H1 (cell line): ENCODE measurements at regions not wholly inside any gene's neighbourhood (a gene's known extent, or its start where the extent isn't known, plus 50 kb on each side); places are given as distances from the start of the nearest gene placed in this dataset.

Source experiments
- CTCF ChIA-PET: fragments of 300-600 bp; sonication (Branson Sonifier 250); formaldehyde crosslinking; loops from one replicate; lab custom pipeline; 2021; ENCODE audit not compliant: partially characterized antibody; lab: Charles Lee
- POLR2A ChIA-PET: fragments of 300-600 bp; sonication (Branson Sonifier 250); formaldehyde crosslinking; loops from one replicate; lab custom pipeline; 2021; ENCODE audit warnings: inconsistent platforms; ENCODE audit not compliant: partially characterized antibody; lab: Charles Lee
- DNase-seq, 2 experiments: peaks; one replicate each; pipeline versions ENCODE4 v3.0.0 to v3.0.0-alpha.2; 2010 to 2022; ENCODE audit warnings: low spot score in 2 of 2, low read depth in 1 of 2, mixed read lengths in 1 of 2
- FAIRE-seq: peaks from 2 replicates; lab custom pipeline; 2011; peaks lifted over from hg19 to GRCh38; lab: Jason Lieb, UNC
- H2AFZ ChIP-seq: 2 replicates; pipeline ENCODE4 v1.8.1; 2012; ENCODE audit warnings: low read length, inconsistent platforms
- H2AK5ac ChIP-seq: 2 replicates; pipeline ENCODE4 v1.6.1; 2013; ENCODE audit warnings: low read depth, low read length
- H2BK120ac ChIP-seq: replicated peaks from 2 replicates; pipeline ENCODE3; 2013; ENCODE audit warnings: low read depth, low read length, inconsistent platforms
- H2BK12ac ChIP-seq: 2 replicates; pipeline ENCODE4 v1.6.1; 2013; ENCODE audit warnings: low read depth, low read length
- H2BK15ac ChIP-seq: 2 replicates; pipeline ENCODE4 v1.6.1; 2013; ENCODE audit warnings: low read length
- H2BK20ac ChIP-seq: 2 replicates; pipeline ENCODE4 v1.6.1; 2013; ENCODE audit warnings: low read length
- H2BK5ac ChIP-seq: 2 replicates; pipeline ENCODE4 v1.6.1; 2013; ENCODE audit warnings: low read depth, low read length
- H3K14ac ChIP-seq: 2 replicates; pipeline ENCODE4 v1.6.1; 2013; ENCODE audit warnings: inconsistent platforms; ENCODE audit not compliant: insufficient read length
- H3K18ac ChIP-seq: 2 replicates; pipeline ENCODE4 v1.6.1; 2013; ENCODE audit warnings: low read length; ENCODE audit errors: extremely low read depth
- H3K23ac ChIP-seq: 2 replicates; pipeline ENCODE4 v1.6.1; 2013; ENCODE audit warnings: inconsistent platforms; ENCODE audit not compliant: insufficient read length
- H3K23me2 ChIP-seq: 2 replicates; pipeline ENCODE4 v1.6.1; 2013; ENCODE audit warnings: low read depth, low read length
- H3K27ac ChIP-seq: 2 replicates; pipeline ENCODE4 v1.6.1; 2011; ENCODE audit warnings: low read depth, low read length, inconsistent platforms
- H3K27me3 ChIP-seq, 4 experiments: replicated peaks in 1 of 4; 1 replicate in 1 of 4; 2 replicates in 3 of 4; pipeline versions ENCODE4 v1.6.1 to v1.8.1; 2011 to 2013; ENCODE audit warnings: low read length in 3 of 4, mild to moderate bottlenecking in 3 of 4, inconsistent platforms in 2 of 4, mixed read lengths in 2 of 4, moderate library complexity in 1 of 4; ENCODE audit not compliant: control insufficient read depth in 3 of 4, insufficient read depth in 3 of 4; ENCODE audit errors: extremely low read depth in 1 of 4
- H3K36me3 ChIP-seq, 4 experiments: 2 replicates each; pipeline versions ENCODE4 v1.6.1 to v1.8.1; 2011 to 2013; ENCODE audit warnings: mild to moderate bottlenecking in 4 of 4, low read length in 3 of 4, moderate library complexity in 2 of 4, control low read depth in 1 of 4, inconsistent platforms in 1 of 4; ENCODE audit not compliant: insufficient read depth in 4 of 4, control insufficient read depth in 2 of 4
- H3K4ac ChIP-seq: replicated peaks from 2 replicates; pipeline ENCODE3; 2013; ENCODE audit warnings: low read length, low read depth, mixed read lengths, inconsistent platforms; ENCODE audit not compliant: insufficient read length
- H3K4me1 ChIP-seq, 4 experiments: replicated peaks in 1 of 4; 1 replicate in 1 of 4; 2 replicates in 3 of 4; pipeline versions ENCODE4 v1.6.1 to v1.8.1; 2011 to 2013; ENCODE audit warnings: low read length in 3 of 4, inconsistent platforms in 2 of 4, mixed read lengths in 1 of 4; ENCODE audit not compliant: insufficient read depth in 4 of 4, control insufficient read depth in 3 of 4
- H3K4me2 ChIP-seq, 2 experiments: 2 replicates each; pipeline versions ENCODE4 v1.6.1 to v1.8.1; 2011 to 2013; ENCODE audit warnings: low read depth in 2 of 2, low read length in 2 of 2, control low read depth in 1 of 2, inconsistent platforms in 1 of 2, mild to moderate bottlenecking in 1 of 2; ENCODE audit not compliant: insufficient read depth in 1 of 2
- H3K4me3 ChIP-seq, 4 experiments: fragments of 200-600, 300-600 bp in 1 of 4; sonication (generic), shearing (Covaris generic), sonication (Bioruptor Twin) in 1 of 4; 2 replicates each; pipeline versions ENCODE4 v1.5.1 to v1.8.1; 2011 to 2016; ENCODE audit warnings: low read length in 4 of 4, low read depth in 3 of 4, control low read depth in 2 of 4, inconsistent platforms in 2 of 4, mild to moderate bottlenecking in 2 of 4, mixed read lengths in 1 of 4, moderate library complexity in 1 of 4; ENCODE audit not compliant: insufficient read depth in 2 of 4; ENCODE audit errors: extremely low read depth in 1 of 4
- H3K56ac ChIP-seq: replicated peaks from 2 replicates; pipeline ENCODE3; 2013; ENCODE audit warnings: low read depth, mild to moderate bottlenecking, mixed read lengths, low read length, inconsistent platforms; ENCODE audit not compliant: insufficient read length
- H3K79me1 ChIP-seq: 2 replicates; pipeline ENCODE4 v1.6.1; 2013; ENCODE audit warnings: low read depth, low read length, control low read depth
- H3K79me2 ChIP-seq, 2 experiments: 2 replicates each; pipeline versions ENCODE4 v1.6.1 to v1.8.1; 2012 to 2013; ENCODE audit warnings: low read length in 2 of 2, mild to moderate bottlenecking in 2 of 2, inconsistent platforms in 1 of 2; ENCODE audit not compliant: insufficient read depth in 2 of 2, control insufficient read depth in 1 of 2
- H3K9ac ChIP-seq, 4 experiments: replicated peaks in 1 of 4; 1 replicate in 1 of 4; 2 replicates in 3 of 4; pipeline versions ENCODE4 v1.6.1 to v1.8.1; 2011 to 2013; ENCODE audit warnings: low read depth in 3 of 4, low read length in 3 of 4, control low read depth in 2 of 4, mild to moderate bottlenecking in 2 of 4, moderate library complexity in 2 of 4, inconsistent platforms in 1 of 4; ENCODE audit errors: extremely low read depth in 1 of 4
- H3K9me3 ChIP-seq, 2 experiments: 2 replicates each; pipeline versions ENCODE4 v1.6.1 to v1.8.1; 2012 to 2013; ENCODE audit warnings: mild to moderate bottlenecking in 2 of 2, moderate library complexity in 2 of 2, control low read depth in 1 of 2, inconsistent platforms in 1 of 2, low read depth in 1 of 2, low read length in 1 of 2, mixed read lengths in 1 of 2; ENCODE audit not compliant: insufficient read depth in 2 of 2
- H4K20me1 ChIP-seq, 2 experiments: replicated peaks in 1 of 2; 2 replicates each; pipeline versions ENCODE3 to v1.8.1; 2011 to 2013; ENCODE audit warnings: inconsistent platforms in 2 of 2, low read length in 2 of 2, mild to moderate bottlenecking in 1 of 2; ENCODE audit not compliant: insufficient read depth in 2 of 2, control insufficient read depth in 1 of 2
- H4K5ac ChIP-seq: 2 replicates; pipeline ENCODE4 v1.6.1; 2013; ENCODE audit warnings: low read length, low read depth, mixed read lengths, inconsistent platforms; ENCODE audit not compliant: insufficient read length
- H4K8ac ChIP-seq: 2 replicates; pipeline ENCODE4 v1.8.0; 2013; ENCODE audit warnings: mild to moderate bottlenecking, moderate library complexity, low read length, inconsistent platforms; ENCODE audit not compliant: insufficient read depth; ENCODE audit errors: extremely low read depth
- H4K91ac ChIP-seq: replicated peaks from 2 replicates; pipeline ENCODE3; 2013; ENCODE audit warnings: low read length, mixed read lengths, inconsistent platforms; ENCODE audit not compliant: insufficient read length
- BCL11A ChIP-seq, 2 experiments: IDR thresholded peaks; one replicate each; pipeline ENCODE4 v1.6.1; 2011; ENCODE audit warnings: low read depth in 2 of 2, low read length in 2 of 2, mild to moderate bottlenecking in 2 of 2
- CBX5 ChIP-seq: fragments of 300-800, 300-1000 bp; sonication (generic); IDR thresholded peaks from 2 replicates; pipeline ENCODE4 v1.7.1; 2016; ENCODE audit warnings: antibody characterized with exemption, low read length, low read depth
- CBX8 ChIP-seq: fragments of 300-800, 300-1000 bp; sonication (generic); IDR thresholded peaks from 2 replicates; pipeline ENCODE4 v1.7.1; 2016; ENCODE audit warnings: low read depth, low read length, borderline replicate concordance
- CEBPB ChIP-seq: IDR thresholded peaks from 2 replicates; pipeline ENCODE4 v1.6.1; 2012; ENCODE audit warnings: low read depth, low read length
- E2F6 ChIP-seq: IDR thresholded peaks from 2 replicates; pipeline ENCODE4 v1.6.1; 2012; ENCODE audit warnings: inconsistent platforms
- EP300 ChIP-seq, 2 experiments: IDR thresholded peaks; 1 replicate in 1 of 2; 2 replicates in 1 of 2; pipeline ENCODE4 v1.6.1; 2011 to 2012; ENCODE audit warnings: low read depth in 2 of 2, low read length in 2 of 2, mild to moderate bottlenecking in 2 of 2, borderline replicate concordance in 1 of 2, inconsistent platforms in 1 of 2, moderate library complexity in 1 of 2
- JUND ChIP-seq: IDR thresholded peaks from 2 replicates; pipeline ENCODE4 v1.6.1; 2011; ENCODE audit warnings: mild to moderate bottlenecking, improper control_type of control experiment, low read length
- KDM1A ChIP-seq: fragments of 200-600, 300-600 bp; sonication (generic); IDR thresholded peaks from 2 replicates; pipeline ENCODE4 v1.7.1; 2016; ENCODE audit warnings: mild to moderate bottlenecking, low read length, borderline replicate concordance
- KDM5A ChIP-seq: fragments of 200-600 bp; IDR thresholded peaks from 2 replicates; pipeline ENCODE4 v1.7.1; 2012; ENCODE audit warnings: mild to moderate bottlenecking, low read length, inconsistent platforms, mixed read lengths
- RAD21 ChIP-seq, 2 experiments: IDR thresholded peaks in 1 of 2; conservative IDR thresholded peaks in 1 of 2; 2 replicates each; pipeline ENCODE4 v1.6.1; 2011; ENCODE audit warnings: low read depth in 2 of 2, low read length in 2 of 2, improper control_type of control experiment in 1 of 2, inconsistent platforms in 1 of 2, mild to moderate bottlenecking in 1 of 2, moderate library complexity in 1 of 2
- RFX5 ChIP-seq: IDR thresholded peaks from 2 replicates; pipeline ENCODE4 v1.6.1; 2011; ENCODE audit warnings: low read depth, low read length, improper control_type of control experiment, borderline replicate concordance
- TAF7 ChIP-seq: optimal IDR thresholded peaks from 2 replicates; pipeline ENCODE3; 2011; ENCODE audit warnings: low read depth, mild to moderate bottlenecking, inconsistent platforms, low read length, moderate library complexity, borderline replicate concordance
- YY1 ChIP-seq: IDR thresholded peaks from 2 replicates; pipeline ENCODE4 v1.6.1; 2011; ENCODE audit warnings: low read depth, mild to moderate bottlenecking, low read length
- WGBS, 2 experiments: shearing (Covaris generic) in 1 of 2; methylation state at CpG; one replicate each; pipeline versions ENCODE4 v1.1.6 to v1.1.7; 2013 to 2015; ENCODE audit warnings: low lambda C conversion rate in 2 of 2, mixed read lengths in 2 of 2, inconsistent platforms in 1 of 2, low coverage in 1 of 2, missing lambda C conversion rate in 1 of 2; ENCODE audit not compliant: insufficient replicate concordance in 2 of 2, insufficient coverage in 1 of 2, insufficient read length in 1 of 2; ENCODE audit errors: extremely low coverage in 1 of 2, missing lambda C conversion rate in 1 of 2; 5-methylcytosine and 5-hydroxymethylcytosine counted together

- H4K91ac ChIP-seq: no peak overlapping the region
- H2AFZ ChIP-seq: no peak overlapping the region
- no peak overlapping the region for H2AK5ac ChIP-seq
- no peak overlapping the region for H3K18ac ChIP-seq
- H3K56ac ChIP-seq: no peak overlapping the region
- no peaks in the 10 kb centered on the region for H3K27me3 ChIP-seq
- FAIRE-seq (no peak), DNase-seq (no peak)
- H2BK120ac ChIP-seq: no peak overlapping the region
- H3K9ac ChIP-seq: no peak overlapping the region
- H2BK5ac ChIP-seq: no peak overlapping the region
- WGBS, 2 experiments: 73% methylated on average over 8 of the region's 10 CpGs; no CpG with 5 or more reads in 1 of the 2 experiments
- no peak overlapping the region for H2BK20ac ChIP-seq
- no peak overlapping the region for H3K14ac ChIP-seq
- no peaks in the 10 kb centered on the region for H3K9me3 ChIP-seq
- H4K8ac ChIP-seq: no peak overlapping the region
- H3K23me2 ChIP-seq: no peaks in the 10 kb centered on the region; the same call in 1 of the 2 replicates
- H3K4me2 ChIP-seq: no peak overlapping the region
- no peak overlapping the region for H3K23ac ChIP-seq
- H3K4me1 ChIP-seq: peaks cover 0 to 5% (median 0%) of the 10 kb centered on the region in 4 experiments; a peak in 2 of 7 replicates
- no peaks in the 10 kb centered on the region for H3K79me1 ChIP-seq
- CTCF ChIA-PET: interaction anchor here (0.6 to 6.3 kb wide), 13 partner anchors 10 to 257 kb away, joined by 3 to 52 read pairs (median 4); no protein-coding TSS in a partner anchor
- no peaks in the 10 kb centered on the region for H4K20me1 ChIP-seq
- no peak overlapping the region for H4K5ac ChIP-seq
- no peak overlapping the region for H2BK12ac ChIP-seq
- no peak overlapping the region for H3K4ac ChIP-seq
- H3K4me3 ChIP-seq: no peak overlapping the region
- no peaks in the 10 kb centered on the region for H3K36me3 ChIP-seq
- H3K27ac ChIP-seq: no peak overlapping the region
- POLR2A ChIA-PET: no interaction called here
- H3K79me2 ChIP-seq: no peaks in the 10 kb centered on the region
- no peak overlapping the region for H2BK15ac ChIP-seq
- no peak for TF ChIP-seq TAF7
- peak; percentile 32; the same call in 1 of the 2 replicates for TF ChIP-seq YY1
- no peak for TF ChIP-seq RFX5
- TF ChIP-seq CBX8: no peak
- TF ChIP-seq BCL11A (IDR thresholded peaks at IDR 0.05; ENCODE audit: low read depth in 2 of 2, low read length in 2 of 2): no peak
- peak; percentile 51 to 53 for TF ChIP-seq RAD21 (IDR thresholded peaks at IDR 0.05 in 1 of 2, conservative IDR thresholded peaks at IDR 0.05 in 1 of 2; ENCODE audit: low read depth in 2 of 2, low read length in 2 of 2)
- TF ChIP-seq KDM5A: no peak
- no peak for TF ChIP-seq EP300 (IDR thresholded peaks at IDR 0.05; ENCODE audit: borderline replicate concordance in 1 of 2, low read depth in 2 of 2, low read length in 2 of 2)
- no peak for TF ChIP-seq CBX5
- no peak for TF ChIP-seq CEBPB
- TF ChIP-seq E2F6: no peak
- no peak for TF ChIP-seq KDM1A
- no peak for TF ChIP-seq JUND
These were observed 88.6 kb downstream of the LYZL1 start for GRCh38 chr10:29377333-29377961.
